ENCODE measurements at regions not wholly inside any gene's neighbourhood (a gene's known extent, or its start where the extent isn't known, plus 50 kb on each side); places are given as distances from the start of the nearest gene placed in this dataset.

GRCh38 chr2:4499316-4500030 is 796.1 kb downstream of the DCDC2C start:
- Histone ChIP-seq H3K4me2 (ENCODE audit: low read length) (no peak overlapping the region), H3K79me2 (ENCODE audit: control insufficient read depth, low read length) (no peaks in the 10 kb centered on the region), H3K27ac (ENCODE audit: low read depth, low read length) (no peak overlapping the region), H3K36me3 (ENCODE audit: control insufficient read depth, low read length) (no peaks in the 10 kb centered on the region), H3K4me1 (ENCODE audit: control insufficient read depth, low read length) (no peaks in the 10 kb centered on the region), H4K20me1 (ENCODE audit: control insufficient read depth, insufficient read depth, low read depth, low read length) (no peaks in the 10 kb centered on the region), H3K27me3 (ENCODE audit: control insufficient read depth, low read length) (no peaks in the 10 kb centered on the region), H3K9me2 (replicated peaks; ENCODE audit: control insufficient read depth, low read length) (no peaks in the 10 kb centered on the region), H3F3A (ENCODE audit: control insufficient read depth, insufficient read depth) (no peaks in the 10 kb centered on the region), H3K9me3 (ENCODE audit: control insufficient read depth, insufficient read depth, low read length) (no peaks in the 10 kb centered on the region), H3K4me3 (ENCODE audit: low read length) (no peak overlapping the region)
- TF ChIP-seq, protein P1, sequence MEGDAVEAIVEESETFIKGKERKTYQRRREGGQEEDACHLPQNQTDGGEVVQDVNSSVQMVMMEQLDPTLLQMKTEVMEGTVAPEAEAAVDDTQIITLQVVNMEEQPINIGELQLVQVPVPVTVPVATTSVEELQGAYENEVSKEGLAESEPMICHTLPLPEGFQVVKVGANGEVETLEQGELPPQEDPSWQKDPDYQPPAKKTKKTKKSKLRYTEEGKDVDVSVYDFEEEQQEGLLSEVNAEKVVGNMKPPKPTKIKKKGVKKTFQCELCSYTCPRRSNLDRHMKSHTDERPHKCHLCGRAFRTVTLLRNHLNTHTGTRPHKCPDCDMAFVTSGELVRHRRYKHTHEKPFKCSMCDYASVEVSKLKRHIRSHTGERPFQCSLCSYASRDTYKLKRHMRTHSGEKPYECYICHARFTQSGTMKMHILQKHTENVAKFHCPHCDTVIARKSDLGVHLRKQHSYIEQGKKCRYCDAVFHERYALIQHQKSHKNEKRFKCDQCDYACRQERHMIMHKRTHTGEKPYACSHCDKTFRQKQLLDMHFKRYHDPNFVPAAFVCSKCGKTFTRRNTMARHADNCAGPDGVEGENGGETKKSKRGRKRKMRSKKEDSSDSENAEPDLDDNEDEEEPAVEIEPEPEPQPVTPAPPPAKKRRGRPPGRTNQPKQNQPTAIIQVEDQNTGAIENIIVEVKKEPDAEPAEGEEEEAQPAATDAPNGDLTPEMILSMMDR (IDR thresholded peaks at IDR 0.05; ENCODE audit: low read depth, low read length, poor library complexity, severe bottlenecking), result no peak
- no peak for TF ChIP-seq EZH2phosphoT487 (IDR thresholded peaks at IDR 0.05; ENCODE audit: borderline replicate concordance, low read length)

GRCh38 chr2:4501525-4501924 is 798.1 kb downstream of the DCDC2C start:
- Histone ChIP-seq H3K36me3 (ENCODE audit: control insufficient read depth, low read length) (no peaks in the 10 kb centered on the region), H3K27me3 (ENCODE audit: control insufficient read depth, low read length) (no peaks in the 10 kb centered on the region), H3K79me2 (ENCODE audit: control insufficient read depth, low read length) (no peaks in the 10 kb centered on the region), H3F3A (ENCODE audit: control insufficient read depth, insufficient read depth) (no peaks in the 10 kb centered on the region), H3K9me2 (replicated peaks; ENCODE audit: control insufficient read depth, low read length) (no peaks in the 10 kb centered on the region), H3K27ac (ENCODE audit: low read depth, low read length) (no peak overlapping the region), H3K4me1 (ENCODE audit: control insufficient read depth, low read length) (no peaks in the 10 kb centered on the region), H3K4me2 (ENCODE audit: low read length) (no peak overlapping the region), H4K20me1 (ENCODE audit: control insufficient read depth, insufficient read depth, low read depth, low read length) (no peaks in the 10 kb centered on the region), H3K9me3 (ENCODE audit: control insufficient read depth, insufficient read depth, low read length) (no peaks in the 10 kb centered on the region), H3K4me3 (ENCODE audit: low read length) (no peak overlapping the region)
- TF ChIP-seq EZH2phosphoT487 (IDR thresholded peaks at IDR 0.05; ENCODE audit: borderline replicate concordance, low read length), result no peak
- TF ChIP-seq, protein P1 (IDR thresholded peaks at IDR 0.05; ENCODE audit: low read depth, low read length, poor library complexity, severe bottlenecking), result no peak

GRCh38 chr2:4502230-4502843 is 799.0 kb downstream of the DCDC2C start:
- Histone ChIP-seq H4K20me1 (ENCODE audit: control insufficient read depth, insufficient read depth, low read depth, low read length) (no peaks in the 10 kb centered on the region), H3K9me2 (replicated peaks; ENCODE audit: control insufficient read depth, low read length) (no peaks in the 10 kb centered on the region), H3F3A (ENCODE audit: control insufficient read depth, insufficient read depth) (no peaks in the 10 kb centered on the region), H3K27me3 (ENCODE audit: control insufficient read depth, low read length) (no peaks in the 10 kb centered on the region), H3K9me3 (ENCODE audit: control insufficient read depth, insufficient read depth, low read length) (no peaks in the 10 kb centered on the region), H3K27ac (ENCODE audit: low read depth, low read length) (no peak overlapping the region), H3K4me3 (ENCODE audit: low read length) (no peak overlapping the region), H3K4me1 (ENCODE audit: control insufficient read depth, low read length) (no peaks in the 10 kb centered on the region), H3K79me2 (ENCODE audit: control insufficient read depth, low read length) (no peaks in the 10 kb centered on the region), H3K4me2 (ENCODE audit: low read length) (no peak overlapping the region), H3K36me3 (ENCODE audit: control insufficient read depth, low read length) (no peaks in the 10 kb centered on the region)
- TF ChIP-seq, protein P1 (IDR thresholded peaks at IDR 0.05; ENCODE audit: low read depth, low read length, poor library complexity, severe bottlenecking), result no peak
- no peak for TF ChIP-seq EZH2phosphoT487 (IDR thresholded peaks at IDR 0.05; ENCODE audit: borderline replicate concordance, low read length)
